GM19328 (cell line): ENCODE measurements at regions not wholly inside any gene's neighbourhood (a gene's known extent, or its start where the extent isn't known, plus 50 kb on each side); places are given as distances from the start of the nearest gene placed in this dataset.
A peak's percentile ranks its signal among the peaks of the same experiment; 100 is the strongest.

Source experiments
- ATAC-seq: cut with Tn5 transposase; IDR thresholded peaks from one replicate; pipeline ENCODE4 v1.9.1; 2021; ENCODE audit warnings: mild to moderate bottlenecking, moderate library complexity; ENCODE audit not compliant: unreplicated experiment

- no peak for ATAC-seq
Measured at GRCh38 chr2:217530392-217531090, 472.3 kb downstream of the TNS1 start.

- no peak for ATAC-seq
Measured at GRCh38 chr2:217529271-217529670, 473.5 kb downstream of the TNS1 start.

- ATAC-seq = no peak
Measured at GRCh38 chr2:217527590-217528202, 475.1 kb downstream of the TNS1 start.

- no peak for ATAC-seq
Measured at GRCh38 chr2:217525076-217525475, 477.7 kb downstream of the TNS1 start.

GRCh38 chr2:217523286-217523685 is 479.5 kb downstream of the TNS1 start:
- ATAC-seq = no peak

- no peak for ATAC-seq
Measured at GRCh38 chr2:217521820-217522219, 481.0 kb downstream of the TNS1 start.

- ATAC-seq = no peak
Measured at GRCh38 chr2:217520356-217521010, 482.3 kb downstream of the TNS1 start.

GRCh38 chr2:217517402-217517801 is 485.4 kb downstream of the TNS1 start:
- no peak for ATAC-seq

- ATAC-seq = no peak
Measured at GRCh38 chr2:217515615-217516309, 487.0 kb downstream of the TNS1 start.

- no peak for ATAC-seq
Measured at GRCh38 chr2:217513258-217513657, 489.5 kb downstream of the TNS1 start.

- ATAC-seq = no peak
Measured at GRCh38 chr2:217512728-217513127, 490.1 kb downstream of the TNS1 start.

- no peak for ATAC-seq
Measured at GRCh38 chr2:217512259-217512658, 490.5 kb downstream of the TNS1 start.

GRCh38 chr2:217511850-217512249 is 490.9 kb downstream of the TNS1 start:
- ATAC-seq = no peak

- ATAC-seq = peak; percentile 55
Measured at GRCh38 chr2:217510771-217511291, 492.0 kb downstream of the TNS1 start.

GRCh38 chr2:217505303-217505702 is 497.5 kb downstream of the TNS1 start:
- ATAC-seq = no peak

GRCh38 chr2:217501887-217502286 is 500.9 kb downstream of the TNS1 start:
- no peak for ATAC-seq

GRCh38 chr2:217497843-217498377 is 504.9 kb downstream of the TNS1 start:
- no peak for ATAC-seq

- ATAC-seq = no peak
Measured at GRCh38 chr2:217494557-217494956, 508.2 kb downstream of the TNS1 start.

- ATAC-seq = no peak
Measured at GRCh38 chr2:217491271-217491670, 511.5 kb downstream of the TNS1 start.

- ATAC-seq = no peak
Measured at GRCh38 chr2:217489145-217489960, 513.4 kb downstream of the TNS1 start.
